ENCODE measurements at regions not wholly inside any gene's neighbourhood (a gene's known extent, or its start where the extent isn't known, plus 50 kb on each side); places are given as distances from the start of the nearest gene placed in this dataset.
A peak's percentile ranks its signal among the peaks of the same experiment; 100 is the strongest.
"Not testable (repeated sequence)": the region's sequence is repeated elsewhere in the genome, so short reads cannot be mapped to it uniquely, and the experiment has no call there.

- not testable (repeated sequence) for DNase-seq (ENCODE audit: low spot score); H4K91ac ChIP-seq (ENCODE audit: low read depth, low read length, poor library complexity); H2BK5ac ChIP-seq (ENCODE audit: low read length); H3K4me3 ChIP-seq (ENCODE audit: low read length in 2 of 2); H3K9ac ChIP-seq (ENCODE audit: low read depth, low read length, poor library complexity); H2AFZ ChIP-seq (ENCODE audit: low read length); H4K8ac ChIP-seq (ENCODE audit: low read depth, low read length); H3K27ac ChIP-seq (replicated peaks; ENCODE audit: low read length); H2BK120ac ChIP-seq (ENCODE audit: low read depth, low read length); H3K9me3 ChIP-seq (replicated peaks in 1 of 2; ENCODE audit: control insufficient read depth in 2 of 2, insufficient read depth in 1 of 2, low read depth in 1 of 2, low read length in 2 of 2); H3K4me2 ChIP-seq (ENCODE audit: insufficient read depth, low read length, poor library complexity, severe bottlenecking); H2AK5ac ChIP-seq (ENCODE audit: low read depth, low read length); H3K79me1 ChIP-seq (ENCODE audit: low read depth, low read length); H3K27me3 ChIP-seq (ENCODE audit: control insufficient read depth in 3 of 3, insufficient read depth in 3 of 3, low read depth in 1 of 3, low read length in 3 of 3); H2BK12ac ChIP-seq (ENCODE audit: low read length); H3K4ac ChIP-seq (ENCODE audit: low read length); H2BK15ac ChIP-seq (ENCODE audit: low read length); H3K36me3 ChIP-seq (replicated peaks in 1 of 2; ENCODE audit: control insufficient read depth in 2 of 2, insufficient read depth in 2 of 2, low read length in 2 of 2); H3K23ac ChIP-seq (ENCODE audit: low read depth, low read length, poor library complexity); H3K14ac ChIP-seq (ENCODE audit: low read length); H3K4me1 ChIP-seq (ENCODE audit: control insufficient read depth in 2 of 2, insufficient read depth in 1 of 2, low read depth in 1 of 2, low read length in 2 of 2); H3K18ac ChIP-seq (ENCODE audit: low read length)
- no CpG with 5 or more reads among the region's 10 CpGs for WGBS, 2 donors (ENCODE audit: extremely low coverage in 2 of 2, insufficient read length in 2 of 2, insufficient replicate concordance in 1 of 2)
Measured at GRCh38 chr12:8308611-8309010, 81.2 kb upstream of the FAM90A1 start.

DNA sequence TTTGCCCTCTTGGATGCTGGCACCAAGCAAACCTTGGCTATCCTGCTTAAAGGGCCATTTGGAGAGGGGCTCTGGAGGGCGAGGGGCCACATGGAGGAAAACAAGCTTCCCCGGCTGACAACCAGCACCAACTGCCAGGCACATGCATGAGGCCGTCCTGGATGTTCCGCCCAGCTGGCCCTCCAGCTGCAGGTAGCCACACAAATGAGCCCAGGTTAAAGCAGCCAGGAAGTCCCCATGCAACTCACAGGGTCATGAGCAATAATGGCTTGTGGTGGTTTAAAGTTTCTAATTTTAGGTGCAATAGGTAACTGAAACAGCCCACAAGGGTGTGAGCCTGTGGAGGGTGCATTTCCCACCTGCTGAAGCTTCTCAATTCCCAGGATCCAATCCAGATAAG lies 88.6 kb upstream of the FAM90A1 start:
- WGBS, 2 donors (ENCODE audit: extremely low coverage in 2 of 2, insufficient read length in 2 of 2, insufficient replicate concordance in 1 of 2): no CpG with 5 or more reads among the region's 4 CpGs
- not testable (repeated sequence) for H3K27me3 ChIP-seq (ENCODE audit: control insufficient read depth in 3 of 3, insufficient read depth in 3 of 3, low read depth in 1 of 3, low read length in 3 of 3); H3K9me3 ChIP-seq (replicated peaks in 1 of 2; ENCODE audit: control insufficient read depth in 2 of 2, insufficient read depth in 1 of 2, low read depth in 1 of 2, low read length in 2 of 2); H3K36me3 ChIP-seq (replicated peaks in 1 of 2; ENCODE audit: control insufficient read depth in 2 of 2, insufficient read depth in 2 of 2, low read length in 2 of 2); H2BK5ac ChIP-seq (ENCODE audit: low read length); H4K91ac ChIP-seq (ENCODE audit: low read depth, low read length, poor library complexity); H3K23ac ChIP-seq (ENCODE audit: low read depth, low read length, poor library complexity); H3K4me3 ChIP-seq (ENCODE audit: low read length in 2 of 2); H3K14ac ChIP-seq (ENCODE audit: low read length); H3K27ac ChIP-seq (replicated peaks; ENCODE audit: low read length); DNase-seq (ENCODE audit: low spot score); H3K79me1 ChIP-seq (ENCODE audit: low read depth, low read length); H3K18ac ChIP-seq (ENCODE audit: low read length); H2BK120ac ChIP-seq (ENCODE audit: low read depth, low read length); H2AK5ac ChIP-seq (ENCODE audit: low read depth, low read length); H3K4me1 ChIP-seq (ENCODE audit: control insufficient read depth in 2 of 2, insufficient read depth in 1 of 2, low read depth in 1 of 2, low read length in 2 of 2); H3K9ac ChIP-seq (ENCODE audit: low read depth, low read length, poor library complexity); H3K4ac ChIP-seq (ENCODE audit: low read length); H2BK15ac ChIP-seq (ENCODE audit: low read length); H4K8ac ChIP-seq (ENCODE audit: low read depth, low read length); H2BK12ac ChIP-seq (ENCODE audit: low read length); H3K4me2 ChIP-seq (ENCODE audit: insufficient read depth, low read length, poor library complexity, severe bottlenecking); H2AFZ ChIP-seq (ENCODE audit: low read length)

GRCh38 chr12:8317675-8318074 lies 90.3 kb upstream of the FAM90A1 start:
- H3K9ac ChIP-seq (ENCODE audit: low read depth, low read length, poor library complexity); H2BK15ac ChIP-seq (ENCODE audit: low read length); H3K23ac ChIP-seq (ENCODE audit: low read depth, low read length, poor library complexity); H3K14ac ChIP-seq (ENCODE audit: low read length); H2AFZ ChIP-seq (ENCODE audit: low read length); H2BK120ac ChIP-seq (ENCODE audit: low read depth, low read length); H3K18ac ChIP-seq (ENCODE audit: low read length); H3K36me3 ChIP-seq (replicated peaks in 1 of 2; ENCODE audit: control insufficient read depth in 2 of 2, insufficient read depth in 2 of 2, low read length in 2 of 2); H3K79me1 ChIP-seq (ENCODE audit: low read depth, low read length); H3K4ac ChIP-seq (ENCODE audit: low read length); H4K8ac ChIP-seq (ENCODE audit: low read depth, low read length); H2BK5ac ChIP-seq (ENCODE audit: low read length); H3K27me3 ChIP-seq (ENCODE audit: control insufficient read depth in 3 of 3, insufficient read depth in 3 of 3, low read depth in 1 of 3, low read length in 3 of 3); H3K4me3 ChIP-seq (ENCODE audit: low read length in 2 of 2); H3K4me1 ChIP-seq (ENCODE audit: control insufficient read depth in 2 of 2, insufficient read depth in 1 of 2, low read depth in 1 of 2, low read length in 2 of 2); H2AK5ac ChIP-seq (ENCODE audit: low read depth, low read length); H3K9me3 ChIP-seq (replicated peaks in 1 of 2; ENCODE audit: control insufficient read depth in 2 of 2, insufficient read depth in 1 of 2, low read depth in 1 of 2, low read length in 2 of 2); DNase-seq (ENCODE audit: low spot score); H3K4me2 ChIP-seq (ENCODE audit: insufficient read depth, low read length, poor library complexity, severe bottlenecking); H2BK12ac ChIP-seq (ENCODE audit: low read length); H3K27ac ChIP-seq (replicated peaks; ENCODE audit: low read length); H4K91ac ChIP-seq (ENCODE audit: low read depth, low read length, poor library complexity): not testable (repeated sequence)
- WGBS, 2 donors (ENCODE audit: extremely low coverage in 2 of 2, insufficient read length in 2 of 2, insufficient replicate concordance in 1 of 2): no CpG with 5 or more reads among the region's 5 CpGs

GRCh38 chr12:8320251-8320730 lies 92.9 kb upstream of the FAM90A1 start:
- H3K14ac ChIP-seq (ENCODE audit: low read length); H3K4me3 ChIP-seq (ENCODE audit: low read length in 2 of 2); H3K9ac ChIP-seq (ENCODE audit: low read depth, low read length, poor library complexity); H4K8ac ChIP-seq (ENCODE audit: low read depth, low read length); H3K36me3 ChIP-seq (replicated peaks in 1 of 2; ENCODE audit: control insufficient read depth in 2 of 2, insufficient read depth in 2 of 2, low read length in 2 of 2); H3K4me2 ChIP-seq (ENCODE audit: insufficient read depth, low read length, poor library complexity, severe bottlenecking); H2AK5ac ChIP-seq (ENCODE audit: low read depth, low read length); H2BK5ac ChIP-seq (ENCODE audit: low read length); H2BK15ac ChIP-seq (ENCODE audit: low read length); H4K91ac ChIP-seq (ENCODE audit: low read depth, low read length, poor library complexity); H3K27ac ChIP-seq (replicated peaks; ENCODE audit: low read length); H3K27me3 ChIP-seq (ENCODE audit: control insufficient read depth in 3 of 3, insufficient read depth in 3 of 3, low read depth in 1 of 3, low read length in 3 of 3); H2BK120ac ChIP-seq (ENCODE audit: low read depth, low read length); H3K18ac ChIP-seq (ENCODE audit: low read length); H2BK12ac ChIP-seq (ENCODE audit: low read length); H3K4me1 ChIP-seq (ENCODE audit: control insufficient read depth in 2 of 2, insufficient read depth in 1 of 2, low read depth in 1 of 2, low read length in 2 of 2); H3K23ac ChIP-seq (ENCODE audit: low read depth, low read length, poor library complexity); DNase-seq (ENCODE audit: low spot score); H3K9me3 ChIP-seq (replicated peaks in 1 of 2; ENCODE audit: control insufficient read depth in 2 of 2, insufficient read depth in 1 of 2, low read depth in 1 of 2, low read length in 2 of 2); H3K79me1 ChIP-seq (ENCODE audit: low read depth, low read length); H3K4ac ChIP-seq (ENCODE audit: low read length): not testable (repeated sequence)
- WGBS, 2 donors (ENCODE audit: extremely low coverage in 2 of 2, insufficient read length in 2 of 2, insufficient replicate concordance in 1 of 2): no CpG with 5 or more reads among the region's 11 CpGs
- peak overlapping the region; percentile 45 for H2AFZ ChIP-seq (ENCODE audit: low read length)

Data from neuronal stem cell (in vitro differentiated cells).